ENCODE measurements at regions not wholly inside any gene's neighbourhood (a gene's known extent, or its start where the extent isn't known, plus 50 kb on each side); places are given as distances from the start of the nearest gene placed in this dataset.

- Histone ChIP-seq H3K27me3 (ENCODE audit: insufficient read depth, poor library complexity, severe bottlenecking) (no peaks in the 10 kb centered on the region), H3K27ac (replicated peaks) (no peak overlapping the region), H3K4me3 (replicated peaks; ENCODE audit: insufficient read depth, low read length) (no peak overlapping the region)
- DNase-seq (ENCODE audit: low read depth in 1 of 2, low spot score in 1 of 2) = no peak
- no peak for TF ChIP-seq CTCF (IDR thresholded peaks at IDR 0.05; ENCODE audit: insufficient read depth, low read length)
- TF ChIP-seq REST (IDR thresholded peaks at IDR 0.05; ENCODE audit: insufficient replicate concordance, low read depth) = no peak
- no peak for TF ChIP-seq SPI1 (IDR thresholded peaks at IDR 0.05; ENCODE audit: borderline replicate concordance, low read depth)
- TF ChIP-seq POLR2AphosphoS5 (IDR thresholded peaks at IDR 0.05; ENCODE audit: low read depth) = no peak
- no peak for TF ChIP-seq GABPA (IDR thresholded peaks at IDR 0.05; ENCODE audit: low read depth)
These were observed 82.9 kb upstream of the NTRK2 start for GRCh38 chr9:84586662-84587061.

- no peak for TF ChIP-seq CTCF (IDR thresholded peaks at IDR 0.05; ENCODE audit: insufficient read depth, low read length)
- TF ChIP-seq REST (IDR thresholded peaks at IDR 0.05; ENCODE audit: insufficient replicate concordance, low read depth) = no peak
- no peak for TF ChIP-seq SPI1 (IDR thresholded peaks at IDR 0.05; ENCODE audit: borderline replicate concordance, low read depth)
- no peak for TF ChIP-seq POLR2AphosphoS5 (IDR thresholded peaks at IDR 0.05; ENCODE audit: low read depth)
- no peak for TF ChIP-seq GABPA (IDR thresholded peaks at IDR 0.05; ENCODE audit: low read depth)
- no peaks in the 10 kb centered on the region for H3K27me3 ChIP-seq (ENCODE audit: insufficient read depth, poor library complexity, severe bottlenecking)
- H3K4me3 ChIP-seq (replicated peaks; ENCODE audit: insufficient read depth, low read length) = no peak overlapping the region
- H3K27ac ChIP-seq (replicated peaks) = no peak overlapping the region
- DNase-seq (ENCODE audit: low read depth in 1 of 2, low spot score in 1 of 2) = no peak
These were observed 82.4 kb upstream of the NTRK2 start for GRCh38 chr9:84587153-84587552.

- Histone ChIP-seq H3K4me3 (replicated peaks; ENCODE audit: insufficient read depth, low read length) (no peak overlapping the region), H3K27ac (replicated peaks) (no peak overlapping the region), H3K27me3 (ENCODE audit: insufficient read depth, poor library complexity, severe bottlenecking) (no peaks in the 10 kb centered on the region)
- no peak for DNase-seq (ENCODE audit: low read depth in 1 of 2, low spot score in 1 of 2)
- TF ChIP-seq GABPA (IDR thresholded peaks at IDR 0.05; ENCODE audit: low read depth) (no peak), CTCF (IDR thresholded peaks at IDR 0.05; ENCODE audit: insufficient read depth, low read length) (no peak), POLR2AphosphoS5 (IDR thresholded peaks at IDR 0.05; ENCODE audit: low read depth) (no peak), SPI1 (IDR thresholded peaks at IDR 0.05; ENCODE audit: borderline replicate concordance, low read depth) (no peak), REST (IDR thresholded peaks at IDR 0.05; ENCODE audit: insufficient replicate concordance, low read depth) (no peak)
These were observed 80.0 kb upstream of the NTRK2 start for GRCh38 chr9:84589542-84589941.

All from HL-60 (cell line).